H9 (cell line): ENCODE measurements at regions not wholly inside any gene's neighbourhood (a gene's known extent, or its start where the extent isn't known, plus 50 kb on each side); places are given as distances from the start of the nearest gene placed in this dataset.

Experiments
- DNase-seq: peaks from one replicate; pipeline ENCODE4 v3.0.0-alpha.2; 2017
- H2AFZ ChIP-seq: one replicate; pipeline ENCODE4 v1.6.1; 2013; ENCODE audit warnings: mild to moderate bottlenecking, low read length, control low read depth, moderate library complexity
- H2AK5ac ChIP-seq: 2 replicates; pipeline ENCODE4 v1.6.1; 2013; ENCODE audit warnings: low read length, control low read depth, mixed read lengths; ENCODE audit not compliant: insufficient read length
- H2BK120ac ChIP-seq: one replicate; pipeline ENCODE4 v1.6.1; 2013; ENCODE audit warnings: low read depth, mild to moderate bottlenecking, low read length, control low read depth, inconsistent platforms; ENCODE audit not compliant: poor library complexity, severe bottlenecking
- H2BK12ac ChIP-seq: 2 replicates; pipeline ENCODE4 v1.6.1; 2013; ENCODE audit warnings: low read length, control low read depth, mixed read lengths, low read depth; ENCODE audit not compliant: insufficient read length
- H2BK15ac ChIP-seq: 2 replicates; pipeline ENCODE4 v1.6.1; 2013; ENCODE audit warnings: low read depth, low read length, control low read depth
- H2BK20ac ChIP-seq: one replicate; pipeline ENCODE4 v1.6.1; 2013; ENCODE audit warnings: low read depth, mild to moderate bottlenecking, low read length, control low read depth, inconsistent platforms; ENCODE audit not compliant: poor library complexity, severe bottlenecking
- H2BK5ac ChIP-seq: 2 replicates; pipeline ENCODE4 v1.6.1; 2013; ENCODE audit warnings: low read length, control low read depth, mixed read lengths; ENCODE audit not compliant: insufficient read length
- H3K14ac ChIP-seq: 2 replicates; pipeline ENCODE4 v1.6.1; 2013; ENCODE audit warnings: low read length, control low read depth; ENCODE audit not compliant: insufficient read depth
- H3K18ac ChIP-seq: 2 replicates; pipeline ENCODE4 v1.6.1; 2013; ENCODE audit warnings: low read depth, mild to moderate bottlenecking, mixed read lengths, low read length, control low read depth; ENCODE audit not compliant: insufficient read length
- H3K23ac ChIP-seq: 2 replicates; pipeline ENCODE4 v1.6.1; 2013; ENCODE audit warnings: low read length, control low read depth, mixed read lengths, low read depth; ENCODE audit not compliant: insufficient read length
- H3K23me2 ChIP-seq: 2 replicates; pipeline ENCODE4 v1.6.1; 2013; ENCODE audit warnings: low read depth, mild to moderate bottlenecking, mixed read lengths, low read length, control low read depth; ENCODE audit not compliant: insufficient read length, poor library complexity, severe bottlenecking
- H3K27ac ChIP-seq: 2 replicates; pipeline ENCODE4 v1.5.1; 2013; ENCODE audit warnings: low read length, control low read depth, mixed read lengths, low read depth; ENCODE audit not compliant: insufficient read length
- H3K27me3 ChIP-seq: 2 replicates; pipeline ENCODE4 v1.6.1; 2013; ENCODE audit warnings: low read length, control low read depth, inconsistent platforms; ENCODE audit not compliant: insufficient read depth
- H3K4ac ChIP-seq: 2 replicates; pipeline ENCODE4 v1.6.1; 2013; ENCODE audit warnings: low read depth, mild to moderate bottlenecking, control low read depth, inconsistent platforms, low read length, moderate library complexity
- H3K4me1 ChIP-seq: 2 replicates; pipeline ENCODE4 v1.6.1; 2013; ENCODE audit warnings: low read length, control low read depth, inconsistent platforms; ENCODE audit not compliant: insufficient read depth
- H3K4me2 ChIP-seq: 2 replicates; pipeline ENCODE4 v1.6.1; 2013; ENCODE audit warnings: low read length, control low read depth, mixed read lengths; ENCODE audit not compliant: insufficient read length, insufficient read depth
- H3K56ac ChIP-seq: 2 replicates; pipeline ENCODE4 v1.6.1; 2013; ENCODE audit warnings: low read depth, mild to moderate bottlenecking, mixed read lengths, low read length, control low read depth; ENCODE audit not compliant: insufficient read length
- H3K79me1 ChIP-seq: 2 replicates; pipeline ENCODE4 v1.6.1; 2013; ENCODE audit warnings: low read depth, mild to moderate bottlenecking, moderate library complexity, low read length, control low read depth, inconsistent platforms; ENCODE audit not compliant: insufficient read depth, poor library complexity, severe bottlenecking
- H3K79me2 ChIP-seq: 2 replicates; pipeline ENCODE4 v1.6.1; 2013; ENCODE audit warnings: low read length, control low read depth, inconsistent platforms; ENCODE audit not compliant: insufficient read depth
- H3K9ac ChIP-seq: 2 replicates; pipeline ENCODE4 v1.6.1; 2013; ENCODE audit warnings: low read length, control low read depth, mixed read lengths; ENCODE audit not compliant: insufficient read length; ENCODE audit errors: extremely low read depth
- H3K9me3 ChIP-seq: one replicate; pipeline ENCODE4 v1.6.1; 2013; ENCODE audit warnings: low read depth, low read length, inconsistent platforms; ENCODE audit not compliant: control insufficient read depth
- H3T11ph ChIP-seq: one replicate; pipeline ENCODE4 v1.6.1; 2013; ENCODE audit warnings: mild to moderate bottlenecking, low read length, control low read depth, inconsistent platforms
- H4K20me1 ChIP-seq: one replicate; pipeline ENCODE4 v1.6.1; 2013; ENCODE audit not compliant: control insufficient read depth, insufficient read length, insufficient read depth
- H4K5ac ChIP-seq: 2 replicates; pipeline ENCODE4 v1.6.1; 2013; ENCODE audit warnings: low read depth, mild to moderate bottlenecking, mixed read lengths, low read length, control low read depth; ENCODE audit not compliant: insufficient read length
- H4K8ac ChIP-seq: replicated peaks from 2 replicates; pipeline ENCODE4 v1.6.1; 2013; ENCODE audit warnings: low read length, control low read depth, mixed read lengths, low read depth; ENCODE audit not compliant: insufficient read length
- H4K91ac ChIP-seq: 2 replicates; pipeline ENCODE4 v1.6.1; 2013; ENCODE audit warnings: low read depth, mild to moderate bottlenecking, moderate library complexity, mixed read lengths, low read length, control low read depth; ENCODE audit not compliant: insufficient read length
- H3K27ac Mint-ChIP-seq, 3 experiments: 2 replicates in 2 of 3; 3 replicates in 1 of 3; pipeline ENCODE4 v1.8.0; 2020 to 2021; ENCODE audit warnings: mixed read lengths in 3 of 3, mild to moderate bottlenecking in 1 of 3, moderate library complexity in 1 of 3
- H3K27me3 Mint-ChIP-seq: 2 replicates; pipeline ENCODE4 v1.8.0; 2021; ENCODE audit warnings: low read depth, mild to moderate bottlenecking, moderate library complexity, mixed read lengths
- H3K36me3 Mint-ChIP-seq, 3 experiments: 2 replicates in 2 of 3; 3 replicates in 1 of 3; pipeline ENCODE4 v1.8.0; 2020 to 2021; ENCODE audit warnings: low read depth in 3 of 3, mixed read lengths in 3 of 3; ENCODE audit not compliant: insufficient read depth in 1 of 3
- H3K4me1 Mint-ChIP-seq, 2 experiments: 2 replicates each; pipeline ENCODE4 v1.8.0; 2020; ENCODE audit warnings: mixed read lengths in 2 of 2
- H3K4me3 Mint-ChIP-seq, 2 experiments: 2 replicates in 1 of 2; 3 replicates in 1 of 2; pipeline ENCODE4 v1.8.0; 2020 to 2021; ENCODE audit warnings: mild to moderate bottlenecking in 2 of 2, mixed read lengths in 2 of 2, moderate library complexity in 1 of 2
- H3K9me3 Mint-ChIP-seq, 2 experiments: 2 replicates in 1 of 2; 3 replicates in 1 of 2; pipeline ENCODE4 v1.8.0; 2020; ENCODE audit warnings: mild to moderate bottlenecking in 2 of 2, mixed read lengths in 2 of 2, moderate library complexity in 1 of 2
- CTCF ChIP-seq: fragments of 200-600 bp; sonication (generic); conservative IDR thresholded peaks from 3 replicates; pipeline ENCODE4 v1.8.0; 2021; ENCODE audit warnings: antibody characterized with exemption, mild to moderate bottlenecking
- WGBS: extraction: QIAGEN DNeasy Blood & Tissue Kit; methylation state at CpG from one replicate; pipeline ENCODE4 v1.1.7; 2013; ENCODE audit warnings: missing lambda C conversion rate, low lambda C conversion rate, mixed read lengths; ENCODE audit not compliant: insufficient read length; ENCODE audit errors: extremely low coverage; 5-methylcytosine and 5-hydroxymethylcytosine counted together

DNA sequence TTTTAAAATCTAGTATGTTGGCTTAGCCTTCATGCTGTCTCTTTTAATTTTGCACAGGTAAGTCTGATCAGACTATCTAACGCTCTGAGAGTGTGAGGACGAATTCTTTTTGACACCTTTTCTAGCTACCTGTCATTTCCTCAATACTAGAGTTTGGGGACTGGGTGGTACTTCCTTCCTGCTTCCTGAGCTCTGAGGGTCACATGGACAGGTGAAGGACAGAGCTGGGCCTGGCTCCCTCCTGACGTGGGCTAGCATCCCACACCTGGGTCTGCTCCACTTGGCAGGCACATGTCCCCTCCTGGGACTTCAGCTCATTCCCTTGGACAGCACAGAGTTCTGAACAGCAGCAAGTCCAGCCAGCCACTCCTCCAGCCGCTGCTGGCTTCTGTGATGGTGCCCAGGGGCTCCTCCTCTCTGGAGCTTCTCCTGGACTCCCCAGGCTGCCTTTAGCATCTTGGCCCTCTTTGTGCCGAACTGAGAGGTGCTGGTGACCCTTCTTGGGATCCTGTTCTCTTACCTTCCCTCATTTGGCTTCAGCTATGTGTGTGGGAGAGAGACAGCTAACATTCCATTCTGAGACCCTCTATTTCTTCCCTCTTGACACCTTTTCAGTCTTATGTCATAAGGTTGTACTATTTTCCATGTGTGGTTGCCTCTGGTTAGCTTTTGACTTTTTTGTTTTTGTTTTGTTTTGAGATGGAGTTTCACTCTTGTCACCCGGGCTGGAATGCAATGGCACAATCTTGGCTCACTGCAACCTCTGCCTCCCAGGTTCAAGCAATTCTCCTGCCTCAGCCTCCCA lies 106.9 kb downstream of the B3GNT2 start:
- Histone ChIP-seq H3K14ac (no peak overlapping the region), H2BK12ac (no peak overlapping the region), H3K4me2 (no peak overlapping the region), H3K18ac (no peak overlapping the region), H3T11ph (no peak overlapping the region), H3K9me3 (no peaks in the 10 kb centered on the region), H3K56ac (no peak overlapping the region), H2BK15ac (no peak overlapping the region), H3K79me1 (no peaks in the 10 kb centered on the region), H2BK5ac (no peak overlapping the region), H2AK5ac (no peak overlapping the region), H3K4ac (no peak overlapping the region), H3K23me2 (no peaks in the 10 kb centered on the region), H4K91ac (no peak overlapping the region), H2BK20ac (no peak overlapping the region), H4K5ac (no peak overlapping the region), H3K4me1 (peaks cover 17% of the 10 kb centered on the region), H3K79me2 (no peaks in the 10 kb centered on the region), H3K27me3 (no peaks in the 10 kb centered on the region), H3K27ac (no peak overlapping the region), H4K8ac (no peak overlapping the region), H2AFZ (no peak overlapping the region), H2BK120ac (no peak overlapping the region), H4K20me1 (no peaks in the 10 kb centered on the region), H3K23ac (no peak overlapping the region), H3K9ac (no peak overlapping the region)
- Mint-ChIP-seq H3K36me3 (no peaks in the 10 kb centered on the region; a peak in 1 of 7 replicates), H3K9me3 (no peaks in the 10 kb centered on the region), H3K27ac (no peak overlapping the region), H3K4me1 (peaks cover 36 to 38% of the 10 kb centered on the region in 2 experiments), H3K4me3 (no peak overlapping the region), H3K27me3 (no peaks in the 10 kb centered on the region; the same call in 1 of the 2 replicates)
- TF ChIP-seq CTCF: no peak
- DNase-seq: no peak
- WGBS: no CpG with 5 or more reads among the region's 6 CpGs
